Osteocyte (in vitro differentiated cells): ENCODE measurements at regions not wholly inside any gene's neighbourhood (a gene's known extent, or its start where the extent isn't known, plus 50 kb on each side); places are given as distances from the start of the nearest gene placed in this dataset.

Experiments
- DNase-seq: peaks from one replicate; pipeline ENCODE4 v3.0.0; 2021; ENCODE audit warnings: mixed read lengths; ENCODE audit not compliant: unreplicated experiment; ENCODE audit errors: extremely low spot score
- H3K27ac Mint-ChIP-seq: one replicate; pipeline ENCODE4 v1.8.0; 2021; ENCODE audit warnings: mild to moderate bottlenecking, mixed read lengths; ENCODE audit not compliant: unreplicated experiment
- H3K27me3 Mint-ChIP-seq: one replicate; pipeline ENCODE4 v1.8.0; 2021; ENCODE audit warnings: mixed read lengths; ENCODE audit not compliant: unreplicated experiment
- H3K36me3 Mint-ChIP-seq: one replicate; pipeline ENCODE4 v1.8.0; 2021; ENCODE audit warnings: mixed read lengths; ENCODE audit not compliant: unreplicated experiment
- H3K4me1 Mint-ChIP-seq: one replicate; pipeline ENCODE4 v1.8.0; 2021; ENCODE audit warnings: mixed read lengths; ENCODE audit not compliant: unreplicated experiment
- H3K4me3 Mint-ChIP-seq: one replicate; pipeline ENCODE4 v1.8.0; 2021; ENCODE audit warnings: mild to moderate bottlenecking, moderate library complexity, mixed read lengths; ENCODE audit not compliant: unreplicated experiment
- H3K9me3 Mint-ChIP-seq: one replicate; pipeline ENCODE4 v1.8.0; 2021; ENCODE audit warnings: mixed read lengths; ENCODE audit not compliant: unreplicated experiment
- CTCF ChIP-seq: fragments of 200-600 bp; sonication (generic); IDR thresholded peaks from 2 replicates; pipeline ENCODE4 v1.5.0; 2021; ENCODE audit warnings: antibody characterized with exemption, mild to moderate bottlenecking, moderate library complexity

GRCh38 chr18:44562986-44563385 lies 117.7 kb upstream of the SETBP1 start:
- Mint-ChIP-seq H3K4me3 (no peak overlapping the region), H3K4me1 (peaks cover 22% of the 10 kb centered on the region), H3K27me3 (no peaks in the 10 kb centered on the region), H3K9me3 (peaks cover 3% of the 10 kb centered on the region), H3K27ac (no peak overlapping the region), H3K36me3 (no peaks in the 10 kb centered on the region)
- no peak for TF ChIP-seq CTCF
- no peak for DNase-seq

GRCh38 chr18:44564922-44565321 lies 115.8 kb upstream of the SETBP1 start:
- H3K4me3 Mint-ChIP-seq, result no peak overlapping the region
- H3K9me3 Mint-ChIP-seq, result peaks cover 3% of the 10 kb centered on the region
- no peak for DNase-seq
- peaks cover 14% of the 10 kb centered on the region for H3K4me1 Mint-ChIP-seq
- H3K27me3 Mint-ChIP-seq, result no peaks in the 10 kb centered on the region
- TF ChIP-seq CTCF, result no peak
- no peaks in the 10 kb centered on the region for H3K36me3 Mint-ChIP-seq
- no peak overlapping the region for H3K27ac Mint-ChIP-seq

- no peaks in the 10 kb centered on the region for H3K27me3 Mint-ChIP-seq
- H3K9me3 Mint-ChIP-seq, result peaks cover 4% of the 10 kb centered on the region
- no peak overlapping the region for H3K4me3 Mint-ChIP-seq
- H3K4me1 Mint-ChIP-seq, result peaks cover 21% of the 10 kb centered on the region
- peaks cover 3% of the 10 kb centered on the region for H3K36me3 Mint-ChIP-seq
- no peak overlapping the region for H3K27ac Mint-ChIP-seq
- no peak for DNase-seq
- no peak for TF ChIP-seq CTCF
Measured at GRCh38 chr18:44568342-44568741, 112.3 kb upstream of the SETBP1 start.

- H3K4me3 Mint-ChIP-seq, result no peak overlapping the region
- peaks cover 21% of the 10 kb centered on the region for H3K4me1 Mint-ChIP-seq
- H3K36me3 Mint-ChIP-seq, result peaks cover 3% of the 10 kb centered on the region
Measured at GRCh38 chr18:44568986-44569385, 111.7 kb upstream of the SETBP1 start.

GRCh38 chr18:44569391-44570055 lies 111.2 kb upstream of the SETBP1 start:
- Mint-ChIP-seq H3K36me3 (peaks cover 3% of the 10 kb centered on the region), H3K27ac (no peak overlapping the region), H3K9me3 (peaks cover 3% of the 10 kb centered on the region), H3K4me3 (no peak overlapping the region), H3K4me1 (peaks cover 21% of the 10 kb centered on the region), H3K27me3 (no peaks in the 10 kb centered on the region)
- no peak for TF ChIP-seq CTCF
- no peak for DNase-seq

More at GRCh38 chr18:44568986-44569385, 111.7 kb upstream of the SETBP1 start:
- Mint-ChIP-seq H3K27me3 (no peaks in the 10 kb centered on the region), H3K9me3 (peaks cover 3% of the 10 kb centered on the region), H3K27ac (no peak overlapping the region)
- no peak for DNase-seq
- TF ChIP-seq CTCF, result no peak
